ENCODE measurements at regions not wholly inside any gene's neighbourhood (a gene's known extent, or its start where the extent isn't known, plus 50 kb on each side); places are given as distances from the start of the nearest gene placed in this dataset.

- Histone ChIP-seq H3K27ac (ENCODE audit: low read depth, low read length) (no peak overlapping the region), H3K4me3 (ENCODE audit: low read depth, low read length) (no peak overlapping the region), H3K36me3 (ENCODE audit: control insufficient read depth, insufficient read depth, low read length) (no peaks in the 10 kb centered on the region), H3K27me3 (ENCODE audit: control insufficient read depth, insufficient read depth, low read length) (no peaks in the 10 kb centered on the region), H3K9me3 (ENCODE audit: control insufficient read depth, insufficient read depth, low read length) (no peaks in the 10 kb centered on the region), H3K4me1 (ENCODE audit: control insufficient read depth, insufficient read depth, low read length) (peaks cover 21% of the 10 kb centered on the region), H3K9ac (ENCODE audit: low read depth, low read length) (no peak overlapping the region)
Measured at GRCh38 chr7:130936202-130936931, 202.4 kb upstream of the KLF14 start.

GRCh38 chr7:130937016-130937415 lies 203.0 kb upstream of the KLF14 start:
- peaks cover 24% of the 10 kb centered on the region for H3K4me1 ChIP-seq (ENCODE audit: control insufficient read depth, insufficient read depth, low read length)
- H3K9me3 ChIP-seq (ENCODE audit: control insufficient read depth, insufficient read depth, low read length) = no peaks in the 10 kb centered on the region
- H3K27ac ChIP-seq (ENCODE audit: low read depth, low read length) = no peak overlapping the region
- no peak overlapping the region for H3K9ac ChIP-seq (ENCODE audit: low read depth, low read length)
- no peaks in the 10 kb centered on the region for H3K27me3 ChIP-seq (ENCODE audit: control insufficient read depth, insufficient read depth, low read length)
- no peak overlapping the region for H3K4me3 ChIP-seq (ENCODE audit: low read depth, low read length)
- H3K36me3 ChIP-seq (ENCODE audit: control insufficient read depth, insufficient read depth, low read length) = no peaks in the 10 kb centered on the region

GRCh38 chr7:130937830-130938229 lies 203.8 kb upstream of the KLF14 start:
- H3K4me1 ChIP-seq (ENCODE audit: control insufficient read depth, insufficient read depth, low read length) = peaks cover 28% of the 10 kb centered on the region
- no peaks in the 10 kb centered on the region for H3K36me3 ChIP-seq (ENCODE audit: control insufficient read depth, insufficient read depth, low read length)
- no peak overlapping the region for H3K4me3 ChIP-seq (ENCODE audit: low read depth, low read length)
- H3K9ac ChIP-seq (ENCODE audit: low read depth, low read length) = no peak overlapping the region
- H3K9me3 ChIP-seq (ENCODE audit: control insufficient read depth, insufficient read depth, low read length) = no peaks in the 10 kb centered on the region
- H3K27ac ChIP-seq (ENCODE audit: low read depth, low read length) = no peak overlapping the region
- H3K27me3 ChIP-seq (ENCODE audit: control insufficient read depth, insufficient read depth, low read length) = no peaks in the 10 kb centered on the region

GRCh38 chr7:130938661-130939060 lies 204.7 kb upstream of the KLF14 start:
- H3K27me3 ChIP-seq (ENCODE audit: control insufficient read depth, insufficient read depth, low read length) = no peaks in the 10 kb centered on the region
- peaks cover 35% of the 10 kb centered on the region for H3K4me1 ChIP-seq (ENCODE audit: control insufficient read depth, insufficient read depth, low read length)
- no peak overlapping the region for H3K27ac ChIP-seq (ENCODE audit: low read depth, low read length)
- H3K36me3 ChIP-seq (ENCODE audit: control insufficient read depth, insufficient read depth, low read length) = no peaks in the 10 kb centered on the region
- no peak overlapping the region for H3K9ac ChIP-seq (ENCODE audit: low read depth, low read length)
- H3K4me3 ChIP-seq (ENCODE audit: low read depth, low read length) = no peak overlapping the region
- no peaks in the 10 kb centered on the region for H3K9me3 ChIP-seq (ENCODE audit: control insufficient read depth, insufficient read depth, low read length)

- Histone ChIP-seq H3K27me3 (ENCODE audit: control insufficient read depth, insufficient read depth, low read length) (no peaks in the 10 kb centered on the region), H3K4me1 (ENCODE audit: control insufficient read depth, insufficient read depth, low read length) (peaks cover 38% of the 10 kb centered on the region), H3K36me3 (ENCODE audit: control insufficient read depth, insufficient read depth, low read length) (no peaks in the 10 kb centered on the region), H3K4me3 (ENCODE audit: low read depth, low read length) (no peak overlapping the region), H3K27ac (ENCODE audit: low read depth, low read length) (no peak overlapping the region), H3K9ac (ENCODE audit: low read depth, low read length) (no peak overlapping the region), H3K9me3 (ENCODE audit: control insufficient read depth, insufficient read depth, low read length) (no peaks in the 10 kb centered on the region)
Measured at GRCh38 chr7:130939321-130940095, 205.5 kb upstream of the KLF14 start.

GRCh38 chr7:130940326-130940725 lies 206.3 kb upstream of the KLF14 start:
- Histone ChIP-seq H3K27me3 (ENCODE audit: control insufficient read depth, insufficient read depth, low read length) (no peaks in the 10 kb centered on the region), H3K4me3 (ENCODE audit: low read depth, low read length) (no peak overlapping the region), H3K36me3 (ENCODE audit: control insufficient read depth, insufficient read depth, low read length) (no peaks in the 10 kb centered on the region), H3K9me3 (ENCODE audit: control insufficient read depth, insufficient read depth, low read length) (no peaks in the 10 kb centered on the region), H3K4me1 (ENCODE audit: control insufficient read depth, insufficient read depth, low read length) (peaks cover 38% of the 10 kb centered on the region), H3K27ac (ENCODE audit: low read depth, low read length) (no peak overlapping the region), H3K9ac (ENCODE audit: low read depth, low read length) (no peak overlapping the region)

- Histone ChIP-seq H3K4me1 (ENCODE audit: control insufficient read depth, insufficient read depth, low read length) (peaks cover 38% of the 10 kb centered on the region), H3K9me3 (ENCODE audit: control insufficient read depth, insufficient read depth, low read length) (no peaks in the 10 kb centered on the region), H3K9ac (ENCODE audit: low read depth, low read length) (no peak overlapping the region), H3K4me3 (ENCODE audit: low read depth, low read length) (no peak overlapping the region), H3K36me3 (ENCODE audit: control insufficient read depth, insufficient read depth, low read length) (no peaks in the 10 kb centered on the region), H3K27me3 (ENCODE audit: control insufficient read depth, insufficient read depth, low read length) (no peaks in the 10 kb centered on the region), H3K27ac (ENCODE audit: low read depth, low read length) (no peak overlapping the region)
Measured at GRCh38 chr7:130940907-130941306, 206.9 kb upstream of the KLF14 start.

GRCh38 chr7:130941322-130942210 lies 207.6 kb upstream of the KLF14 start:
- Histone ChIP-seq H3K9ac (ENCODE audit: low read depth, low read length) (no peak overlapping the region), H3K4me3 (ENCODE audit: low read depth, low read length) (no peak overlapping the region), H3K9me3 (ENCODE audit: control insufficient read depth, insufficient read depth, low read length) (no peaks in the 10 kb centered on the region), H3K4me1 (ENCODE audit: control insufficient read depth, insufficient read depth, low read length) (peaks cover 38% of the 10 kb centered on the region), H3K27me3 (ENCODE audit: control insufficient read depth, insufficient read depth, low read length) (no peaks in the 10 kb centered on the region), H3K27ac (ENCODE audit: low read depth, low read length) (no peak overlapping the region), H3K36me3 (ENCODE audit: control insufficient read depth, insufficient read depth, low read length) (no peaks in the 10 kb centered on the region)

GRCh38 chr7:130942211-130942964 lies 208.4 kb upstream of the KLF14 start:
- Histone ChIP-seq H3K4me3 (ENCODE audit: low read depth, low read length) (no peak overlapping the region), H3K9me3 (ENCODE audit: control insufficient read depth, insufficient read depth, low read length) (no peaks in the 10 kb centered on the region), H3K9ac (ENCODE audit: low read depth, low read length) (no peak overlapping the region), H3K36me3 (ENCODE audit: control insufficient read depth, insufficient read depth, low read length) (no peaks in the 10 kb centered on the region), H3K4me1 (ENCODE audit: control insufficient read depth, insufficient read depth, low read length) (peaks cover 38% of the 10 kb centered on the region), H3K27me3 (ENCODE audit: control insufficient read depth, insufficient read depth, low read length) (no peaks in the 10 kb centered on the region), H3K27ac (ENCODE audit: low read depth, low read length) (no peak overlapping the region)

GRCh38 chr7:130943336-130943901 lies 209.4 kb upstream of the KLF14 start:
- no peaks in the 10 kb centered on the region for H3K9me3 ChIP-seq (ENCODE audit: control insufficient read depth, insufficient read depth, low read length)
- H3K4me1 ChIP-seq (ENCODE audit: control insufficient read depth, insufficient read depth, low read length) = peaks cover 38% of the 10 kb centered on the region
- H3K36me3 ChIP-seq (ENCODE audit: control insufficient read depth, insufficient read depth, low read length) = no peaks in the 10 kb centered on the region
- H3K4me3 ChIP-seq (ENCODE audit: low read depth, low read length) = no peak overlapping the region
- H3K9ac ChIP-seq (ENCODE audit: low read depth, low read length) = no peak overlapping the region
- no peak overlapping the region for H3K27ac ChIP-seq (ENCODE audit: low read depth, low read length)
- H3K27me3 ChIP-seq (ENCODE audit: control insufficient read depth, insufficient read depth, low read length) = no peaks in the 10 kb centered on the region
